KMS-11 (cell line): ENCODE measurements at regions not wholly inside any gene's neighbourhood (a gene's known extent, or its start where the extent isn't known, plus 50 kb on each side); places are given as distances from the start of the nearest gene placed in this dataset.

Source experiments
- H2AFZ ChIP-seq: fragments of 200-600 bp; sonication (generic); 2 replicates; pipeline ENCODE4 v1.6.1; 2016; ENCODE audit warnings: antibody characterized with exemption, mixed run types, low read depth
- H3K27ac ChIP-seq: fragments of 200-600 bp; sonication (generic); 2 replicates; pipeline ENCODE4 v1.6.1; 2016; ENCODE audit warnings: mild to moderate bottlenecking, mixed run types
- H3K27me3 ChIP-seq: fragments of 200-600 bp; sonication (generic); 2 replicates; pipeline ENCODE4 v1.6.1; 2017; ENCODE audit warnings: mild to moderate bottlenecking, low read depth, mixed run types, moderate library complexity; ENCODE audit not compliant: insufficient read depth
- H3K36me3 ChIP-seq: fragments of 200-600 bp; sonication (generic); 2 replicates; pipeline ENCODE4 v1.6.1; 2017; ENCODE audit warnings: mild to moderate bottlenecking, mixed run types; ENCODE audit not compliant: insufficient read depth
- H3K4me1 ChIP-seq: fragments of 200-600 bp; sonication (generic); 2 replicates; pipeline ENCODE4 v1.6.1; 2016; ENCODE audit warnings: mild to moderate bottlenecking, low read depth, mixed run types; ENCODE audit not compliant: poor library complexity, severe bottlenecking
- H3K4me2 ChIP-seq: fragments of 200-600 bp; sonication (generic); 2 replicates; pipeline ENCODE4 v1.7.0; 2016; ENCODE audit warnings: mild to moderate bottlenecking, mixed run types
- H3K4me3 ChIP-seq: fragments of 200-600 bp; sonication (generic); IDR thresholded peaks from 2 replicates; pipeline ENCODE4 v1.6.1; 2017; ENCODE audit warnings: low read depth, low read length, mixed read lengths; ENCODE audit not compliant: insufficient read depth
- H3K79me2 ChIP-seq: fragments of 200-600 bp; sonication (generic); 2 replicates; pipeline ENCODE4 v1.6.1; 2016; ENCODE audit warnings: low read depth, mixed run types; ENCODE audit not compliant: insufficient read depth
- H3K9ac ChIP-seq: fragments of 200-600 bp; sonication (generic); 2 replicates; pipeline ENCODE4 v1.6.1; 2016; ENCODE audit warnings: mild to moderate bottlenecking, mixed run types
- H4K20me1 ChIP-seq: fragments of 200-600 bp; sonication (generic); 2 replicates; pipeline ENCODE4 v1.6.1; 2016; ENCODE audit warnings: mild to moderate bottlenecking, mixed run types; ENCODE audit not compliant: insufficient read depth
- CTCF ChIP-seq: fragments of 200-600 bp; sonication (generic); conservative IDR thresholded peaks from 2 replicates; pipeline ENCODE4 v1.6.1; 2017; ENCODE audit warnings: low read depth, mild to moderate bottlenecking, antibody characterized with exemption, low read length, moderate library complexity, mixed read lengths

DNA sequence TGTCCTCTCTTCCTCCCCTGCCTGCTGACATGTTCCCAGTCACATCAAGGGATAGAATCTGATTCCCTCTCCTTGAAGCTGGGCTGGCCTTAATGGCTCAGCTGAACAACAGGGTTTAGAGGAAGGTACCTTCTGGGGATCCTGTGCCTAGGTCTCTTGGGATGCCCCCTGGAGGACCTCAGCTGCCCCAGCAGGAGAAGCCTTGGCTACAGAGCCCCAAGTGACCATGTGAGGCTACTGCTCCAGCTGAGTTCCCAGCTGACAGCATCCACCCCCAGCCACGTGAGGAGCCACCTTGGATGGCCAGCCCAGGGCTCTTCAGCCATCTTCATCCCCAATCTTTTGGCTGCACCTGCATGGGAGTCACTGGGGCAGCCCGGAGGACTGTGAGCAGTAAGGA lies 1499.3 kb downstream of the TBC1D22A start:
- no peaks in the 10 kb centered on the region for H3K4me1 ChIP-seq

DNA sequence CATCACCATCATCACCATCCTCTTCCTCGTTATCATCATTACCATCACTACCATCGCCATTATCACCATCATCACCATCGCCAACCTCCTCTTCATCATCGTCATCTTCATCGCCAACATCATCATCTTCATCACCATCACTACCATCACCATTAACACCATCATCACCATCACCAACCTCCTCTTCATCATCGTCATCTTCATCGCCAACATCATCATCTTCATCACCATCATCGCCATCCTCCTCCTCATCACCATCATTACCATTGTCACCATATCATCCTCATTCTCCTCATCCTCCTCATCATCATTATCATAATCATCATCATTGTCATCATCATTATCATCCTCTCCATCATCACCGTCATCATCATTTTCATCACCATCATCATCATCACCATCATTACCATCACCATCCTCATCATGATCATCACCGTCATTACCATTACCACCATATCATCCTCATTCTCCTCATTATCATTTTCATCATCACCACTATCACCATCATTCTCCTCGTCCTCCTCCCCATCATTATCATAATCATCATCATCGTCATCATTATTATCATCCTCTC lies 1498.7 kb downstream of the TBC1D22A start:
- no peaks in the 10 kb centered on the region for H3K4me1 ChIP-seq

More for the DNA sequence above, 1499.3 kb downstream of the TBC1D22A start:
- H3K9ac ChIP-seq = no peak overlapping the region
- H2AFZ ChIP-seq = no peak overlapping the region
- no peak overlapping the region for H3K27ac ChIP-seq
- H3K36me3 ChIP-seq = no peaks in the 10 kb centered on the region
- TF ChIP-seq CTCF = no peak
- no peaks in the 10 kb centered on the region for H3K27me3 ChIP-seq
- no peak overlapping the region for H3K4me2 ChIP-seq
- H3K4me3 ChIP-seq = no peak overlapping the region
- no peaks in the 10 kb centered on the region for H4K20me1 ChIP-seq
- H3K79me2 ChIP-seq = no peaks in the 10 kb centered on the region

DNA sequence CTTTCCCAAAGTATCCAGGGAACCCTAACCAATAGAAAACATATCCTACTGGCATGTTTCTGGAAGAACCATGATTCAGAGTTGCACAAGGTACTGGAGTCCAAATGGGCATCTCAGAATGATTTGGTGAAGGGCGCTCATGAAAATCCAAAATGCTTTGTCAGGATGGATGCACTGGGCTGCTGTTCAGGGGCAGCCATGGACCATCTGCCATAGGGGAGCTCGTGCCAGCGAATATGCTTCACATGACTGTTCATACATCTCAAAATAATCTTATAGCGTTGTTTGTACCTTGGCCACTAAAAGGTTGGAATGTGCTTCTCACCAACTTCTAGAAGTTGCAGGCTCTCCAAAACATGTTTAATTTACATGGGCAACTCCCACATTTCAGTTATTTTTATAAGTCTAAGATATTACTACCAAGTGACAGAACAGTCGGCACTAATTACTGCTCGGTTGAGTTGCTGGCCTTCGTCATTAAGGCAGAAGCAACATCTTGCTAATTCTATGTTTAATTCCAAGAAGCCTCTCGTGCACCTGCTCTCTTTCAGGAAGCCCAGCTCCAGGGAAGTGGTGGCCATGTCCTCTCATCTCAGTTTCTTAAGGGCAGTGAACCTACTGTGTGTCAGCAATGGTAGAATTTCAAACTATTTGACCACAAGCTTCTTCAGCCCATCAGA lies 1497.7 kb downstream of the TBC1D22A start:
- Histone ChIP-seq H4K20me1 (no peaks in the 10 kb centered on the region), H3K27ac (no peak overlapping the region), H3K4me1 (no peaks in the 10 kb centered on the region), H3K4me2 (no peak overlapping the region), H3K27me3 (no peaks in the 10 kb centered on the region), H2AFZ (no peak overlapping the region), H3K9ac (no peak overlapping the region), H3K36me3 (no peaks in the 10 kb centered on the region), H3K79me2 (no peaks in the 10 kb centered on the region), H3K4me3 (no peak overlapping the region)
- TF ChIP-seq CTCF = no peak

More for the DNA sequence above, 1498.7 kb downstream of the TBC1D22A start:
- H3K9ac ChIP-seq = no peak overlapping the region
- H3K36me3 ChIP-seq = no peaks in the 10 kb centered on the region
- H4K20me1 ChIP-seq = no peaks in the 10 kb centered on the region
- no peak overlapping the region for H3K27ac ChIP-seq
- no peak for TF ChIP-seq CTCF
- H3K4me2 ChIP-seq = no peak overlapping the region
- H3K79me2 ChIP-seq = no peaks in the 10 kb centered on the region
- H2AFZ ChIP-seq = no peak overlapping the region
- H3K27me3 ChIP-seq = no peaks in the 10 kb centered on the region
- no peak overlapping the region for H3K4me3 ChIP-seq

- H4K20me1 ChIP-seq = no peaks in the 10 kb centered on the region
- no peak for TF ChIP-seq CTCF
- no peaks in the 10 kb centered on the region for H3K27me3 ChIP-seq
- H3K27ac ChIP-seq = no peak overlapping the region
- no peak overlapping the region for H3K9ac ChIP-seq
- no peaks in the 10 kb centered on the region for H3K79me2 ChIP-seq
- H2AFZ ChIP-seq = no peak overlapping the region
- no peaks in the 10 kb centered on the region for H3K4me1 ChIP-seq
- no peaks in the 10 kb centered on the region for H3K36me3 ChIP-seq
- H3K4me3 ChIP-seq = no peak overlapping the region
- no peak overlapping the region for H3K4me2 ChIP-seq
Observed at GRCh38 chr22:48258811-48259210, 1496.4 kb downstream of the TBC1D22A start.
